Islet of Langerhans (tissue), 1 donor: ENCODE measurements at regions not wholly inside any gene's neighbourhood (a gene's known extent, or its start where the extent isn't known, plus 50 kb on each side); places are given as distances from the start of the nearest gene placed in this dataset.

ENCODE experiments used
- FAIRE-seq: peaks from one replicate; lab custom pipeline; 2011; peaks lifted over from hg19 to GRCh38; lab: Jason Lieb, UNC

- no peak for FAIRE-seq
Measured at GRCh38 chr4:175871774-175872405, 59.8 kb upstream of the GPM6A start.

GRCh38 chr4:175873707-175874106 is 61.6 kb upstream of the GPM6A start:
- peak; percentile 13 for FAIRE-seq

GRCh38 chr4:175874306-175874705 is 62.2 kb upstream of the GPM6A start:
- no peak for FAIRE-seq

- no peak for FAIRE-seq
Measured at GRCh38 chr4:175875993-175876771, 64.1 kb upstream of the GPM6A start.

GRCh38 chr4:175882891-175883290 is 70.8 kb upstream of the GPM6A start:
- no peak for FAIRE-seq

GRCh38 chr4:175884048-175884447 is 72.0 kb upstream of the GPM6A start:
- FAIRE-seq: no peak

GRCh38 chr4:175891231-175891630 is 79.2 kb upstream of the GPM6A start:
- FAIRE-seq: no peak

GRCh38 chr4:175891851-175892250 is 79.8 kb upstream of the GPM6A start:
- peak; percentile 98 for FAIRE-seq

GRCh38 chr4:175905925-175906324 is 93.9 kb upstream of the GPM6A start:
- no peak for FAIRE-seq

GRCh38 chr4:175906384-175906783 is 94.3 kb upstream of the GPM6A start:
- no peak for FAIRE-seq

GRCh38 chr4:175910700-175911099 is 98.6 kb upstream of the GPM6A start:
- no peak for FAIRE-seq

GRCh38 chr4:175916626-175917351 is 104.7 kb upstream of the GPM6A start:
- FAIRE-seq: no peak

GRCh38 chr4:175927121-175927520 is 115.1 kb upstream of the GPM6A start:
- no peak for FAIRE-seq

GRCh38 chr4:175929441-175929840 is 117.4 kb upstream of the GPM6A start:
- FAIRE-seq: no peak

- no peak for FAIRE-seq
Measured at GRCh38 chr4:175929932-175930331, 117.9 kb upstream of the GPM6A start.

GRCh38 chr4:175930471-175930870 is 118.4 kb upstream of the GPM6A start:
- no peak for FAIRE-seq

- FAIRE-seq: no peak
Measured at GRCh38 chr4:175932116-175932515, 120.1 kb upstream of the GPM6A start.

GRCh38 chr4:175934506-175934905 is 122.4 kb upstream of the GPM6A start:
- no peak for FAIRE-seq

GRCh38 chr4:175935016-175935661 is 123.1 kb upstream of the GPM6A start:
- no peak for FAIRE-seq

GRCh38 chr4:175944126-175944910 is 121.3 kb upstream of the WDR17 start:
- no peak for FAIRE-seq

- FAIRE-seq: no peak
Measured at GRCh38 chr4:175946472-175947116, 119.0 kb upstream of the WDR17 start.
